H1 (cell line): ENCODE measurements at regions not wholly inside any gene's neighbourhood (a gene's known extent, or its start where the extent isn't known, plus 50 kb on each side); places are given as distances from the start of the nearest gene placed in this dataset.

Experiments used
- CTCF ChIA-PET: fragments of 300-600 bp; sonication (Branson Sonifier 250); formaldehyde crosslinking; loops from one replicate; lab custom pipeline; 2021; ENCODE audit not compliant: partially characterized antibody; lab: Charles Lee
- POLR2A ChIA-PET: fragments of 300-600 bp; sonication (Branson Sonifier 250); formaldehyde crosslinking; loops from one replicate; lab custom pipeline; 2021; ENCODE audit warnings: inconsistent platforms; ENCODE audit not compliant: partially characterized antibody; lab: Charles Lee
- DNase-seq, 2 experiments: peaks; one replicate each; pipeline versions ENCODE4 v3.0.0 to v3.0.0-alpha.2; 2010 to 2022; ENCODE audit warnings: low spot score in 2 of 2, low read depth in 1 of 2, mixed read lengths in 1 of 2
- FAIRE-seq: peaks from 2 replicates; lab custom pipeline; 2011; peaks lifted over from hg19 to GRCh38; lab: Jason Lieb, UNC
- H2AFZ ChIP-seq: 2 replicates; pipeline ENCODE4 v1.8.1; 2012; ENCODE audit warnings: low read length, inconsistent platforms
- H2AK5ac ChIP-seq: 2 replicates; pipeline ENCODE4 v1.6.1; 2013; ENCODE audit warnings: low read depth, low read length
- H2BK120ac ChIP-seq: replicated peaks from 2 replicates; pipeline ENCODE3; 2013; ENCODE audit warnings: low read depth, low read length, inconsistent platforms
- H2BK12ac ChIP-seq: 2 replicates; pipeline ENCODE4 v1.6.1; 2013; ENCODE audit warnings: low read depth, low read length
- H2BK15ac ChIP-seq: 2 replicates; pipeline ENCODE4 v1.6.1; 2013; ENCODE audit warnings: low read length
- H2BK20ac ChIP-seq: 2 replicates; pipeline ENCODE4 v1.6.1; 2013; ENCODE audit warnings: low read length
- H2BK5ac ChIP-seq: 2 replicates; pipeline ENCODE4 v1.6.1; 2013; ENCODE audit warnings: low read depth, low read length
- H3K14ac ChIP-seq: 2 replicates; pipeline ENCODE4 v1.6.1; 2013; ENCODE audit warnings: inconsistent platforms; ENCODE audit not compliant: insufficient read length
- H3K18ac ChIP-seq: 2 replicates; pipeline ENCODE4 v1.6.1; 2013; ENCODE audit warnings: low read length; ENCODE audit errors: extremely low read depth
- H3K23ac ChIP-seq: 2 replicates; pipeline ENCODE4 v1.6.1; 2013; ENCODE audit warnings: inconsistent platforms; ENCODE audit not compliant: insufficient read length
- H3K23me2 ChIP-seq: 2 replicates; pipeline ENCODE4 v1.6.1; 2013; ENCODE audit warnings: low read depth, low read length
- H3K27ac ChIP-seq: 2 replicates; pipeline ENCODE4 v1.6.1; 2011; ENCODE audit warnings: low read depth, low read length, inconsistent platforms
- H3K27me3 ChIP-seq, 4 experiments: replicated peaks in 1 of 4; 1 replicate in 1 of 4; 2 replicates in 3 of 4; pipeline versions ENCODE4 v1.6.1 to v1.8.1; 2011 to 2013; ENCODE audit warnings: low read length in 3 of 4, mild to moderate bottlenecking in 3 of 4, inconsistent platforms in 2 of 4, mixed read lengths in 2 of 4, moderate library complexity in 1 of 4; ENCODE audit not compliant: control insufficient read depth in 3 of 4, insufficient read depth in 3 of 4; ENCODE audit errors: extremely low read depth in 1 of 4
- H3K36me3 ChIP-seq, 4 experiments: 2 replicates each; pipeline versions ENCODE4 v1.6.1 to v1.8.1; 2011 to 2013; ENCODE audit warnings: mild to moderate bottlenecking in 4 of 4, low read length in 3 of 4, moderate library complexity in 2 of 4, control low read depth in 1 of 4, inconsistent platforms in 1 of 4; ENCODE audit not compliant: insufficient read depth in 4 of 4, control insufficient read depth in 2 of 4
- H3K4ac ChIP-seq: replicated peaks from 2 replicates; pipeline ENCODE3; 2013; ENCODE audit warnings: low read length, low read depth, mixed read lengths, inconsistent platforms; ENCODE audit not compliant: insufficient read length
- H3K4me1 ChIP-seq, 4 experiments: replicated peaks in 1 of 4; 1 replicate in 1 of 4; 2 replicates in 3 of 4; pipeline versions ENCODE4 v1.6.1 to v1.8.1; 2011 to 2013; ENCODE audit warnings: low read length in 3 of 4, inconsistent platforms in 2 of 4, mixed read lengths in 1 of 4; ENCODE audit not compliant: insufficient read depth in 4 of 4, control insufficient read depth in 3 of 4
- H3K4me2 ChIP-seq, 2 experiments: 2 replicates each; pipeline versions ENCODE4 v1.6.1 to v1.8.1; 2011 to 2013; ENCODE audit warnings: low read depth in 2 of 2, low read length in 2 of 2, control low read depth in 1 of 2, inconsistent platforms in 1 of 2, mild to moderate bottlenecking in 1 of 2; ENCODE audit not compliant: insufficient read depth in 1 of 2
- H3K4me3 ChIP-seq, 4 experiments: fragments of 200-600, 300-600 bp in 1 of 4; sonication (generic), shearing (Covaris generic), sonication (Bioruptor Twin) in 1 of 4; 2 replicates each; pipeline versions ENCODE4 v1.5.1 to v1.8.1; 2011 to 2016; ENCODE audit warnings: low read length in 4 of 4, low read depth in 3 of 4, control low read depth in 2 of 4, inconsistent platforms in 2 of 4, mild to moderate bottlenecking in 2 of 4, mixed read lengths in 1 of 4, moderate library complexity in 1 of 4; ENCODE audit not compliant: insufficient read depth in 2 of 4; ENCODE audit errors: extremely low read depth in 1 of 4
- H3K56ac ChIP-seq: replicated peaks from 2 replicates; pipeline ENCODE3; 2013; ENCODE audit warnings: low read depth, mild to moderate bottlenecking, mixed read lengths, low read length, inconsistent platforms; ENCODE audit not compliant: insufficient read length
- H3K79me1 ChIP-seq: 2 replicates; pipeline ENCODE4 v1.6.1; 2013; ENCODE audit warnings: low read depth, low read length, control low read depth
- H3K79me2 ChIP-seq, 2 experiments: 2 replicates each; pipeline versions ENCODE4 v1.6.1 to v1.8.1; 2012 to 2013; ENCODE audit warnings: low read length in 2 of 2, mild to moderate bottlenecking in 2 of 2, inconsistent platforms in 1 of 2; ENCODE audit not compliant: insufficient read depth in 2 of 2, control insufficient read depth in 1 of 2
- H3K9ac ChIP-seq, 4 experiments: replicated peaks in 1 of 4; 1 replicate in 1 of 4; 2 replicates in 3 of 4; pipeline versions ENCODE4 v1.6.1 to v1.8.1; 2011 to 2013; ENCODE audit warnings: low read depth in 3 of 4, low read length in 3 of 4, control low read depth in 2 of 4, mild to moderate bottlenecking in 2 of 4, moderate library complexity in 2 of 4, inconsistent platforms in 1 of 4; ENCODE audit errors: extremely low read depth in 1 of 4
- H3K9me3 ChIP-seq, 2 experiments: 2 replicates each; pipeline versions ENCODE4 v1.6.1 to v1.8.1; 2012 to 2013; ENCODE audit warnings: mild to moderate bottlenecking in 2 of 2, moderate library complexity in 2 of 2, control low read depth in 1 of 2, inconsistent platforms in 1 of 2, low read depth in 1 of 2, low read length in 1 of 2, mixed read lengths in 1 of 2; ENCODE audit not compliant: insufficient read depth in 2 of 2
- H4K20me1 ChIP-seq, 2 experiments: replicated peaks in 1 of 2; 2 replicates each; pipeline versions ENCODE3 to v1.8.1; 2011 to 2013; ENCODE audit warnings: inconsistent platforms in 2 of 2, low read length in 2 of 2, mild to moderate bottlenecking in 1 of 2; ENCODE audit not compliant: insufficient read depth in 2 of 2, control insufficient read depth in 1 of 2
- H4K5ac ChIP-seq: 2 replicates; pipeline ENCODE4 v1.6.1; 2013; ENCODE audit warnings: low read length, low read depth, mixed read lengths, inconsistent platforms; ENCODE audit not compliant: insufficient read length
- H4K8ac ChIP-seq: 2 replicates; pipeline ENCODE4 v1.8.0; 2013; ENCODE audit warnings: mild to moderate bottlenecking, moderate library complexity, low read length, inconsistent platforms; ENCODE audit not compliant: insufficient read depth; ENCODE audit errors: extremely low read depth
- H4K91ac ChIP-seq: replicated peaks from 2 replicates; pipeline ENCODE3; 2013; ENCODE audit warnings: low read length, mixed read lengths, inconsistent platforms; ENCODE audit not compliant: insufficient read length
- BRCA1 ChIP-seq: IDR thresholded peaks from 2 replicates; pipeline ENCODE4 v1.6.1; 2012; ENCODE audit warnings: low read depth, low read length, improper control_type of control experiment
- CBX8 ChIP-seq: fragments of 300-800, 300-1000 bp; sonication (generic); IDR thresholded peaks from 2 replicates; pipeline ENCODE4 v1.7.1; 2016; ENCODE audit warnings: low read depth, low read length, borderline replicate concordance
- EP300 ChIP-seq, 2 experiments: IDR thresholded peaks; 1 replicate in 1 of 2; 2 replicates in 1 of 2; pipeline ENCODE4 v1.6.1; 2011 to 2012; ENCODE audit warnings: low read depth in 2 of 2, low read length in 2 of 2, mild to moderate bottlenecking in 2 of 2, borderline replicate concordance in 1 of 2, inconsistent platforms in 1 of 2, moderate library complexity in 1 of 2
- KDM1A ChIP-seq: fragments of 200-600, 300-600 bp; sonication (generic); IDR thresholded peaks from 2 replicates; pipeline ENCODE4 v1.7.1; 2016; ENCODE audit warnings: mild to moderate bottlenecking, low read length, borderline replicate concordance
- ZNF274 ChIP-seq: IDR thresholded peaks from 2 replicates; pipeline ENCODE4 v1.7.0; 2012; ENCODE audit warnings: low read length, borderline replicate concordance; ENCODE audit errors: extremely low read depth
- WGBS, 2 experiments: shearing (Covaris generic) in 1 of 2; methylation state at CpG; one replicate each; pipeline versions ENCODE4 v1.1.6 to v1.1.7; 2013 to 2015; ENCODE audit warnings: low lambda C conversion rate in 2 of 2, mixed read lengths in 2 of 2, inconsistent platforms in 1 of 2, low coverage in 1 of 2, missing lambda C conversion rate in 1 of 2; ENCODE audit not compliant: insufficient replicate concordance in 2 of 2, insufficient coverage in 1 of 2, insufficient read length in 1 of 2; ENCODE audit errors: extremely low coverage in 1 of 2, missing lambda C conversion rate in 1 of 2; 5-methylcytosine and 5-hydroxymethylcytosine counted together

DNA sequence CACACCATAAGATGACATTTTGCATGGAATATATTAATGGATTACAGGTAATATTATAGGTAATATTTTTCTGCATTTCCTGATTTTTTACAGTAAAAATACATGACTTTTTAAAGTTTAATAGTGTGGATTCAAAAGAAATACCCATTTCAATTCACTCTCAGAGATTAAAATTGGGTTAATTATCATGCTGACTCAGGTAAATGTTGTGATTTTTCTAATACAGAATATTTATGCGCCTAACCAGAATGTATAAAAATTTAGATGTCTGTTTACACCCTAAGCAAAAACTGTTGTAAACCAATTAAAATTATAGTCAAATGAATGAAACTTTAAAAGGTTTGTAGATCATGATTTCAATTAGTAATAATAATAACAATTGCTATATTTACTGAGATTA lies 117.2 kb upstream of the FLRT2 start:
- 96% methylated on average over 1 of the region's 1 CpG; no CpG with 5 or more reads in 1 of the 2 experiments for WGBS, 2 experiments
- H2BK20ac ChIP-seq: no peak overlapping the region
- no peak overlapping the region for H3K4me3 ChIP-seq
- no peak for FAIRE-seq
- H2BK5ac ChIP-seq: no peak overlapping the region
- no peak overlapping the region for H3K14ac ChIP-seq
- no peak overlapping the region for H3K23ac ChIP-seq
- no peaks in the 10 kb centered on the region for H3K23me2 ChIP-seq
- H3K4me2 ChIP-seq: no peak overlapping the region
- H3K4ac ChIP-seq: no peak overlapping the region
- no peak overlapping the region for H3K27ac ChIP-seq
- H3K27me3 ChIP-seq: no peaks in the 10 kb centered on the region
- H3K79me1 ChIP-seq: no peaks in the 10 kb centered on the region
- no peaks in the 10 kb centered on the region for H3K79me2 ChIP-seq
- H2BK15ac ChIP-seq: no peak overlapping the region
- CTCF ChIA-PET: no interaction called here
- no peak overlapping the region for H2AFZ ChIP-seq
- no peak overlapping the region for H2BK120ac ChIP-seq
- H4K5ac ChIP-seq: no peak overlapping the region
- no peak for TF ChIP-seq EP300 (IDR thresholded peaks at IDR 0.05; ENCODE audit: borderline replicate concordance in 1 of 2, low read depth in 2 of 2, low read length in 2 of 2)
- TF ChIP-seq ZNF274: no peak
- no peak for TF ChIP-seq BRCA1
- no peak for TF ChIP-seq CBX8
- no peak for TF ChIP-seq KDM1A
- no peak overlapping the region for H3K56ac ChIP-seq
- H4K91ac ChIP-seq: no peak overlapping the region
- H3K18ac ChIP-seq: no peak overlapping the region
- POLR2A ChIA-PET: no interaction called here
- H4K8ac ChIP-seq: no peak overlapping the region
- no peaks in the 10 kb centered on the region for H3K9me3 ChIP-seq
- H4K20me1 ChIP-seq: no peaks in the 10 kb centered on the region
- H3K36me3 ChIP-seq: no peaks in the 10 kb centered on the region
- no peak overlapping the region for H2BK12ac ChIP-seq
- H3K4me1 ChIP-seq: no peaks in the 10 kb centered on the region
- H3K9ac ChIP-seq: no peak overlapping the region
- H2AK5ac ChIP-seq: no peak overlapping the region
- no peak for DNase-seq
